GM18511 (cell line): ENCODE measurements at regions not wholly inside any gene's neighbourhood (a gene's known extent, or its start where the extent isn't known, plus 50 kb on each side); places are given as distances from the start of the nearest gene placed in this dataset.
"Not testable (repeated sequence)": the region's sequence is repeated elsewhere in the genome, so short reads cannot be mapped to it uniquely, and the experiment has no call there.

Experiments
- ATAC-seq: cut with Tn5 transposase; IDR thresholded peaks from one replicate; pipeline ENCODE4 v1.9.1; 2021; ENCODE audit warnings: mild to moderate bottlenecking, moderate library complexity; ENCODE audit not compliant: unreplicated experiment

DNA sequence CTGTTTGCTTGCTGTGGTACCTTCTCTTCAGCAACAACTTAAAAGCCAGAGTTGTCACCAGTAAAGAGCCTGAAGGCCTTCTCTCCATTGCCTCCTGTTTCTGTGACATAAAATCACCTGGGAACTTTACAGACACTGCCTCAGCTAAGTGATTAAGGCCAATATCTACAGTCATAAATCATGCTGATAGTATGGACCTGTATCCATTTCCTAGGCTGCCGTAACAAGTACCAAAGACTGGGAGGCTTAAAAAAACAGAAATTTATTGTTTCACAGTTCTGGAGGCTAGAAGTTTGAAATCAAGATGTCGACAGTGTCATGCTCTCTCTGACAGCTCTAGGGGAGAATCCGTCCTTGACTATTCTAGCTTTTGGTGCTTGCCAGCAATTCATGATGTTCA is 108.4 kb upstream of the UNC5B start:
- ATAC-seq, result no peak

DNA sequence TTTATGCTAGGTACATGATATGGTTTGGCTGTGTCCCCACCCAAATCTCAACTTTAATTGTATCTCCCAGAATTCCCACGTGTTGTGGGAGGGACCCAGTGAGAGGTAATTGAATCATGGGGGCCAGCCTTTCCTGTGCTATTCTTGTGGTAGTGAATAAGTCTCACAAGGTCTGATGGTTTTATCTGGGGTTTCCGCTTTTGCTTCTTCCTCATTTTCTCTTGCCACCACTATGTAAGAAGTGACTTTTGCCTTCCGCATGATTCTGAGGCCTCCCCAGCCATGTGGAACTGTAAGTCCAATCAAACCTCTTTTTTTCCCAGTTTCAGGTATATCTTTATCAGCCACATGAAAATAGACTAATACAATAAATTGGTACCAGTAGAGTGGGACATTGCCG is 106.2 kb upstream of the UNC5B start:
- ATAC-seq, result not testable (repeated sequence)

DNA sequence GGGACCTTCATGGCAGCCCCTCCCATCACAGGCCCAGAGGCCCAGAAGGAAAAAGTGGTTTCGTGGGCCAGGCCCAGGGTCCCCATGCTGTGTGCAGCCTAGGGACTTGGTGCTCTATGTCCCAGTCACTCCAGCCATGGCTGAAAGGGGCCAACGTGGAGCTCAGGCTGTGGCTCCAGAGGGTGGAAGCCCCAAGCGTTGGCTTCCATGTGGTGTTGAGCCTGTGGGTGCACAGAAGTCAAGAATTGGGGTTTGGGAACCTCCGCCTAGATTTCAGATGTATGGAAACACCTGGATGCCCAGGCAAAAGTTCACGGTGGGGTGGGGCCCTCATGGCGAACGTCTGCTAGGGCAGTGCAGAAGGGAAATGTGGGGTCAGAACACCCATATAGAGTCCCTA is 105.3 kb upstream of the UNC5B start:
- ATAC-seq, result not testable (repeated sequence)

DNA sequence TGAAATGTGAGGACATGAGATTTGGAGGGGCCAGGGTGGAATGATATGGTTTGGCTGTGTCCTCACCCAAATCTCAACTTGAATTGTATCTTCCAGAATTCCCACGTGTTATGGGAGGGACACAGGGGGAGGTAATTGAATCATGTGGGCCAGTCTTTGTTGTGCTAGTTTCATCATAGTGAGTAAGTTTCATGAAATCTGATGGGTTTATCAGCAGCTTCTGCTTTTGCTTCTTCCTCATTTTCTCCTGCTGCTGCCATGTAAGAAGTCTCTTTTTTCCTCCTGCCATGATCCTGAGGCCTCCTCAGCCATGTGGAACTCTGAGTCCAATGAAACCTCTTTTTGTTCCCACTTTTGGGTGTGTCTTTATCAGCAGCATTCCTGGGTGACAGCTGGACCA is 104.3 kb upstream of the UNC5B start:
- ATAC-seq, result not testable (repeated sequence)

DNA sequence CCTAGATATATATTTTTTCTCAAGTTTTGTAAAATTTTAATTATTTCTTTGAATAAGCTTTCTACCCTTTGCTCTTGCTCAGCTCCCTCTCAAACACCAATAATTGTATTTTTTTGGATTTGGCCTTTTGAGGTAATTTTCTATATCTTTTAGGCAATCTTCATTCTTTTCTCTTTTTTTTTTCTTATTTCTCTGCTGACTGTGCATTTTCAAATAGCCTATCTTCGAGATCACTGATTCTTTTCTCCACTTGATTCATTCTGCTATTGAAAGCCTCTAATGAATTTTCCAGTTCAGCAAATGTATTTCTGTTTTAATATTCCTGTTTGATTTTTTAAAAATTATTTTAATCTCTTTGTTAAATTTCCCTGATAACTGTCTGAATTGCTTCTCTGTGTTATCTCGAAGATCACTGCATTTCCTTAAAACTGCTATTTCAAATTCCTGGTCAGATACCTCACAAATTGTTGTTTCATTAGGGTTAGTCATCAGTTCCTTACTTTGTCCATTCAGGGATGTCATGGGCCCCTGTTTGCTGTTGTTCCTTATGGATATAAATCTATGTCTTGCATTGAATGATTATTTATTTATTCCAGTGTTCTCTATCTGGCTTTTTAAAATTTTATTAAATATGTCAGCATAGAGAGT is 100.1 kb upstream of the UNC5B start:
- no peak for ATAC-seq

DNA sequence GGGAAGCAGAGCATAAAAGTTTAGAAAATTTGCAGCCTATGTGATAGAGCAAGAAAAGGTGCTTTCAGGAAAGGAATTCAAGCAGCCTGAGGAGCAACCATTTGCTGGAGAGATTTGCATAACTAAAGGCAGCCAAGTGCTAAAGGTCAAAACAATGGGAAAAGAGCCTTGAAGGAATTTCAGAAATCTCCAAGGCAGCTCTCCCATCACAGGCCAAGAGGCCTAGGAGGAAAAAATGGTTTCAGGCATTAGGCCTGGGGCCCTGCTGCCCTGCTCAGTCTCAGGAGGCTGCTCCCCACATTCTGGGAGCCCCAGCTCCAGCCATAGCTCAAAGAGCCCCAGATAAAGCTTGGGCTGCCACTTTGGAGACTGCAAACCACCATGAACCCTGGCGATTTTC is 95.9 kb upstream of the UNC5B start:
- ATAC-seq, result no peak

DNA sequence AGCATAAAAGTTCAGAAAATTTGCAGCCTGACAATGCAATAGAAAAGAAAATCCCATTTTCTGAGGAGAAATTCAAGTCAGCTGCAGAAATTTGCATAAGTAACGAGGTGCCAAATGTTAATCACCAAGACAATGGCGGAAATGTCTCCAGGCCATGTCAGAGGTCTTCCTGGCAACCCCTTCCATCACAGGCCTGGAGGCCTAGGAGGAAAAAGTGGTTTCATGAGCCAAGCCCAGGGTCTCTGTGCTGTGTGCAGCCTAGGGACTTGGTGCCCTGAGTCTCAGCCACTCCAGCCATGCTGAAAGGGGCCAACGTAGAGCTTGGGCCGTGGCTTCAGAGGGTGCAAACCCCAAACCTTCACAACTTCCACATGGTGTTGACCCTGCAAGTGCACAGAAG is 94.8 kb upstream of the UNC5B start:
- not testable (repeated sequence) for ATAC-seq

DNA sequence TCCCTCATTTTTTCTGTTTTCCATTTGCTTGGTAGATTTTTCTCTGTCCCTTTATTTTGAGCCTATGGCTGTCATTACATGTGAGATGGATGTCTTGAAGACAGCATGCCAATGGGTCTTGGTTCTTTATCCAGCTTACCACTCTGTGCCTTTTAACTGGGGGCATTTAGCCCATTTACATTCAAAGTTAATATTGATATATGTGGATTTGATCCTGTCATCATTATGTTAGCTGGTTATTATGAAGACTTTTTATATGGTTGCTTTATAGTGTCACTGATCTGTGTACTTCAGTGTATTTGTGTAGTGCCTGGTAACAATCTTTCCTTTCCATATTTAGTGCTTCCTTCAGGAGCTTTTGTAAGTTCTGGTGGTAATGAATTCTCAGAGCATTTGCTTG is 89.3 kb upstream of the UNC5B start:
- no peak for ATAC-seq

DNA sequence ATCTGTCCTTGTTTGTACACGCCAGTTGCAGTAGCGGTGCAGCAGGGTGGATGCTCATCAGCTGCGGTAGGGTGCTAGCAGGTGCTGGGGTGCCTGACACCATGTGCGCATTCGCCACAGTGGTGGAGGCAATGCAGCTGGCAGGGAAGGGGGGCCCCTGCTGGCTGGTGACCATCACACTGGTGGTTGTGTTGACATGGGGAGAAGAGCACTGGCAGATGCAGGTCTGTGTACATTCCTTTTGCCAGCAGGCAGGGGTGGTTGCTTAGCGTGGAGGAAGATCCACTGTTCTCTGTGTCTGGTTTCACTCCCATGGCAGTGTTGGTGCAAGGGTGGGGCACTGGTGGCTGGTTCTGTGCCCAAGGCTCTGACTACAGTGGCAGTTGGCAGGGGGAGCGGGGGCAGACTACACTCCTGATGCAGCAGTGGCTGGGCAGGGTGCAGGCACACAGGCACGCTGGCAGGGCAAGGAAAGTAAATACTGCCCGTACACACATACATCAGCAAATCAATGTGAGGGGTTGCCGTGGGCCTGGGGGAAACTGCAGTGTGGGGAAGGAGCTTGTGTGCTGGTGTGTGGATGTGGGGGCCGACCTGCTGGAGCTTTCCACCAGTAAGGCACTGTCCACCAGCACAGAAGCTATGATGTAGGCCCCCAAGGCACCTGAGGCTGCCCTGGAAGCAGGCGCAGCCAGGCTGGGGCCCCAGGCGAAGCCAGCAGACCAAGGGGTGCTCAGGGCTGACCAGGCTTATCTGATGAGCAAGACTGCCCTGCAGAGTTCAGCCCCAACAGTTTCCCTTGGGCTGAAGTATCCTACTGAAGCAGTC is 87.2 kb upstream of the UNC5B start:
- ATAC-seq, result no peak

DNA sequence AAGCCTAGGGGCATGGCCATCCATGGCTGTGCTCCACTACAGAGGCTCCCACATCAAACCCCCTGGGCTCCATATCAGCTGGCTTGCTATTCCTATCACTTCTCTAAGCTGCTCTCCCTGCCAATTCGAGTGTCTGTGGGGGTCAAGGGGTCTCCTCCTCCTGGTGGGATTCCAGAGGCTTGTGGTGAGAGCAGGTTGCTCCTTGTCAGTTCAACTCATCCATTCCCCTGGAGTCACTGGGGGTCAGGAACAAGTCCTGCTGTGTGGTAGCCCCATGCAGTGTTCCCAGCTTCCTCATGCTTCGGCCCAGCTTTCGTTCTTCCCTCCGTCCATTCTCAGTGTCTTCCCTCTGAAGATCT is 86.6 kb upstream of the UNC5B start:
- no peak for ATAC-seq

DNA sequence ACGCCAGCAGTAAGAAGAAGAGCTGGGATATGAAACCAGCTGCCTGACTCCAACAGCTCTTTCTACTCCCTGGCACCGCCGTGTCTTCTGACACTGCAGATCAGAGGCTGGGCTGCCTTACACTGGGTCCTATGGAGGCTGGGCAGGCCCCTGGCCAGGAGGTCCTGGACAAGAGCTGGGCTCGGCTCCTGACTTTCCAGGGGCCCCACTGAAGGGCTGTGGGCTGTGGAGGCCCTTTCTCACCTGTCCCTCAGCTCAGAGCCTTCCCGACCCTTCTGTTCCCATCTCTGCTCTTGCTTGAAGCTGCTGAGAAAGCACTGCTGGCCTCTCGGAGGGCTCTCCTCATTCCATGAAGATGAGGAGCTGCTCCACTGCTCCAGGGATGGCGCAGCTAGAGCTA is 85.9 kb upstream of the UNC5B start:
- ATAC-seq, result no peak

DNA sequence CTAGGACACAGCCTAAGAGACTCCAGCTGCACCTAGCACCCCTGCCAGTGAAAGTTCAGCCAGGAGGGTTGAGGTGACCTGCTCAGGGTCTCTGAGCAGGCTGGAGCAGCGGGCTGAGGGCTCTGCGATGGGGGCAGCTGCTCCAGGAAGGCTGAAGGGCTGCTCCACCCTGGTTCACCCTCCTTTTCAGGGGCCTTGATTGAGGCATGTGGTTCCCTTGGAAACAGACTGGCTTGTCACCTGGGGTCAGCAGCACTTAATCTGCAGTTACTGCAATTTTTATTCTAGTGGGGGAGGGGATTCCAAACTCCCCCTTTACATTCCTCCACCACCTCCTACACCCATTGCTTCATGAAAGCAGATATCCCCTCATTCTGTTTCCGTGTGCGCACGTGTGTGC is 85.3 kb upstream of the UNC5B start:
- ATAC-seq, result no peak

DNA sequence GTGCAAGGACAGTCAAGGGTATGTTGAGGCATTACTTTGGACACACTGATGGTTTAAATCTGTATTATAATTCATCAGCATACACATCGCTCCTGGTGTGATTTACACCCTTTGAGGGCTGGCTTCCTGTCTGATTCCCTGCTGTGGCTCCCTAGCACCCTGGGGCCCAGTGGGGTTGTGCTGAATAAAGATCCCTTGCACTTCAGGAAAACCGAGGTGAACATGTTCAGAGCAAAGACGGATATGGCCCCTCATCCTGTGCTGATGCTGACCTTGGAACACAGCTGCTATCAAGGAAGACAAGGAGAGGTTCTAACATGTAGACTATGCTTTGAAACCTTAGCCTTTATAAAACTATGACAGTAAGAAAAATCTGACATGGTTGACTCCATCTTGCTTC is 84.6 kb upstream of the UNC5B start:
- ATAC-seq, result no peak

DNA sequence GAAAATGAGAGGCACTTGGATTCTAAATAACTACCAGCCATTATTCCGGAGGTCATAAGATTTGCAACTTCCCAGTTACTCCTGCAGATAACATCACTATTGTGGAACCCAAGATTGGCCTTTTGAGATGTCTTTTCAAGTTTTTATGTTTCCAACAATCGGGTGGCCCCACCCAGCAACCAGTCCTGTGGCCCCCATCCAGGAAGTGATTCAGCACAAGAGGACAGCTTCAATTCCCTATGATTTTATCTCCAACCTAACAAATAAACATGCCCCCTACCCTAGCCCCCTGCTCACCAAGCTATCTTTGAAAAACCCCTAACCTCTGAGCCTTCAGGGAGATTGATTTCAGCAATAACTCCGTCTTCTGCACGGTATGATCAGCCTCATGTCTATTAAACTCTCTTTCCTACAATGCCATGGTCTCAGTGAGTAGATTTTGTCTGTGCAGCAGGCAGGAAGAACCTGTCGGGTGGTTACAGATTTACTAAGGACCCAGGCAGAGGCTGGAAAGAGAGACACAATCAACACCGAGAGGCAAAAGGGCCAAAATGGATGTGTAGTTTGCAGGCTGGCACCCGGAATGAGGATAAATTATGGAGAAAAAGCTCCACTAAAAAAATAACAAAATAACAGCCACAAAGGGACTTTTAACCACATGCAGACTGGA is 83.9 kb upstream of the UNC5B start:
- ATAC-seq, result no peak

DNA sequence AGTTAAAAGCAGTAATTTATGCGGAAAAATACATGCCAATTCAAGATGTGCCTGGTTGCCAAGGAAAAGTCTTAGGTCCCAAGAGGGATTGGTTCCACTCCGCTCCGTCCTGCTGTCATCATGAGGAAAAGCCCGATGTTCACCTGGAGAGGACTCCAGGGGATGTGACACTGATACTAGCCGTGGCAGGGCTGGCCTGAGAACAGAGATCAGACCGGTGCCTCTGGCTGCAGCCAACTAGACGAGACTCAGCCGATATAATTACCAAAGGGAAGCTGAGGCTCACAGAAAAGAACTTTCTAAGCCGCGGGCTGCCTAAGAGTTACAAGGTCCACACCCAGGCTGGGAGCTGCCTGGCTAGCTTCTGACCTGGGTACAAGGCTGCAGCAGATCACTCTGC is 81.3 kb upstream of the UNC5B start:
- no peak for ATAC-seq

DNA sequence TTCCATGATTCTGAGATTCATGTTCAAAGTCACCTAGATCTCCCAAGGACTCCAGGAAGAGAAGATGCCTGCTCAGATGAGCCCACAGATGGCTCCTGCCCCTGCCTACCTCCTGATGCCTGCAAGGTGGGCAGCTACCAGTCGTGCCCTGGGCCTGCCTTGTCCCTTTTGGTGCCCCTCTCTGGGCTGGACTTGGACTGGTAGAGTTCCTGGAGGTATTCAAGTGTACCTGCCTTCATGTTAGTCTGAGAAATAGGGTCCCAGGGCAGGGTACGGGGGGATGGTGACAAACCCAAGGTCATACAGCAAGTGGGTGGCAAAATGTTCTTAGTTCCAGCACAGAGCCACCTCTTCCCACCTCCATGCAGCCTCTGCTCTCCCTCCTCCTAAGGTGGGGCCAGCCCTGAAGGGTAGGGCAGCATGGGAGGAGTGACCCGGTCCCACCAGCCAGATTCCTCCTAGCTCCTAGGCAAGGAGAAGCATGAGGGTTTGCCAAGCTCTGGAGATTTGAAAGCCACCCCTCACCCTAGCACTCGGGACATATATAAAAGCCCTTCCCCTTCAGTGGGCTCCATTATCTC is 80.8 kb upstream of the UNC5B start:
- ATAC-seq, result no peak

DNA sequence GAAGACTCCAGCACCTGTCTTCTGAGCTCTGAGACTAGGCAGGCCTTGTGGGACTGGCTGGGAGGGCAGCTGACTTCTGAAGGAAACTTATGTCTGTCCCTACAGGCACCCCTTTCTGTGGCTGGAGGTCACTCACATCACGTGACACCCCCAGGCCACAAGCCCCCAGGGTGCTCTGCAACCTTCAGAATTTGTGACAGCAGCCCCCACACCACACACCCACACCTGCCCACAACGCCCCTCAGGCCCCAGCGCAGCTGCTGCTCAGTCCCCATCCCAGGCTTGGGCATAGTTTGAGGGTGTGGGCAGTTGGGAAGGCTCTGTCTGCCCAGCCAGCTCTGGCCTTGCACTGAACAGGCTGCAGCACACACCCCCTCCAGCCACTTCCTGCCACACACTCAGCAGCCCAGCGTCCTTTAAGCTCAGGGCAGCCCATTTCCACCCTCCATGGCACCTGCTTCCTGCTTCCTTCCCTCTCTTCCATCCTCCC is 80.0 kb upstream of the UNC5B start:
- ATAC-seq, result no peak

DNA sequence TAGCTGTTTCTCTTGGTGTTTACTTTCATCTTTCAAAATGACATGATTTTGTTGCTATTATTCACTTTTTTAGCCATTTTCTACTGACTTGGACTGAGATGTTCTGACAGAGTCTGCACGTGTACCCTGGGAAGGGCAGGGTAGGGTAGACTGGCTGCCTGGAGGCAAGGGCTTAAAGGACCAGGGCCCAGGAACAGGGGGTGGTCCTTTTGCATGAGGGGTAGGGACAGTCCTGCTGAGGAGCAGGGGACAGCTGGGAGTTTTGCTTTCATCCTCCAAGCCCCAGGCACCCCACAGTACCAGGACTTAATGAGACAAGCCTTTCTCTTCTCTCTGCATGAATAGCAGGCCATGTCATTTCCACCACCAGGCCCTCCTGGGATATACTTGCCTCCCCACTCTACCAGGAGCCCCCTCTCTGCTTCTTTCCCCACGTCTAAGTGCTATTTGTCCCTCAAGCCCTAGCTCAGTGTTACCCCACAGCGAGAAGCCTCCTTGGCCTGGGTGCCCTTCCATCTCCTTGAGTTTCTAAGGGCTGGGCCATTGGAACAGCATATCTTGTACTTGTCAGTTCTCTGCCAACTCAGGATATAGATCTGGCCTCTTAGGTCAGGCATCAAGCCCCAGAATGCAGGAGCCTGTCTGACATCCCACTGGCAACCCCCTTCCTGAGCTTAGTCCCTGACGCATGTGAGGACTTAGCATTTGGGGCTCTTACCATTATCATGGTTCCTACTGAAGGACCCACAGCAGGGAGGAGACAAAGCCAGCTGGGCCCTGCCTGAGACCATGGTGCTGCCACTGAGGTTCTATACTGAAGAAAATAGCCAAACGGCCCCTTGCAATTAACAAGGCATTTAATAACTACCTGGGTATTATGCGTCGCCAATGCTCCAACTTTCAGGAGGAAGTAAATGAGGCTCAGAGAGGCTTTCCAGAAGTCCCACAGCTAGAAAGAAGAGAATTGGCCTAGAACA is 78.4 kb upstream of the UNC5B start:
- no peak for ATAC-seq

DNA sequence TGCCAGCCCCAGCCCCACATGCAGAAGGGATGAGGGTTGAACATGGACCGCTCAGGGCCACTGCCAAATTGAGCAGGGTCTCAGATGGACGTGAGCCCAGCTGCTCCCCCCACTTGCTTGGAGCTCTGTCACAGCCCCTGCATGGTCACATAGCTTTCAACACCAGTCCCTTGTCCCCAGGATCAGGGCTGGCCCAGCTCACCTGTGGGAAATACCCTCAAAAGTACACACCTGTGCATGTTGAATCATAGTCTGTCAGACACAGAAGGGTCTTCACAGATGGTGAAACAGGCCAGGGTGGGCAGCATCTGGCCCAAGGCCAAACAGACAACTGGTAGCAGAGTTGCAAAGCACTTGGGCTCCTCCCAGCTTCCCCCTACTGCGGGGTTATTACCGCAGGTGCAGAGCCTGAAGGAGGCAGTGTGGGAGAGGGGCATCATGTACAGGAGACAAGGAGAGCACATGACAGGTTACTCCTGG is 77.6 kb upstream of the UNC5B start:
- no peak for ATAC-seq

DNA sequence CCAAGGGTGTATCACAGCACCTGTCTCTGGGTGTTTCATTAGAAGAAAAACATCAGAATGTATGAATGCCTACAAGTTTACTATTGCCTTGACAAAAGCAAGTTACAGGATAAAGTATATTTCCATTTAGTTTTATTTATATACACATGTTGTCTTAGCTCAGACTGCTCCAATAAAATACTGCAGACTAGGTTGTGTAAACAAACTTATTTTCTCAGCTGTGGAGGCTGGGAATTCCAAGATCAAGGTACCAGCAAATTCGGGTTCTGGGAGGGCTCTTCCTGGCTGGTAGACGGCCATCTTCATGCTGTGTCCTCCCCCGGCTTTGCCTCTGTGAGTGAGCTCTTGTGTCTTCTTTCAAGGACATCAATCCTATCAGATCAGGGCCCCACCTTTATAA is 77.1 kb upstream of the UNC5B start:
- no peak for ATAC-seq
